IMR-90 (cell line): ENCODE measurements at regions not wholly inside any gene's neighbourhood (a gene's known extent, or its start where the extent isn't known, plus 50 kb on each side); places are given as distances from the start of the nearest gene placed in this dataset.
"Not testable (repeated sequence)": the region's sequence is repeated elsewhere in the genome, so short reads cannot be mapped to it uniquely, and the experiment has no call there.

ENCODE experiments used
- BHLHE40 ChIP-seq: fragments of 150-350 bp; IDR thresholded peaks from 2 replicates; pipeline ENCODE4 v1.6.1; 2016; ENCODE audit warnings: mild to moderate bottlenecking, low read depth, low read length
- CEBPB ChIP-seq: IDR thresholded peaks from 2 replicates; pipeline ENCODE4 v1.6.1; 2012; ENCODE audit warnings: low read depth, low read length, improper control_type of control experiment
- CTCF ChIP-seq: conservative IDR thresholded peaks from 2 replicates; pipeline ENCODE4 v1.5.1; 2012; ENCODE audit warnings: mild to moderate bottlenecking, low read depth, low read length, improper control_type of control experiment
- FOS ChIP-seq: fragments of 150-350 bp; IDR thresholded peaks from 2 replicates; pipeline ENCODE4 v1.6.1; 2016; ENCODE audit warnings: low read depth, low read length
- MAZ ChIP-seq: IDR thresholded peaks from 2 replicates; pipeline ENCODE4 v1.6.1; 2012; ENCODE audit warnings: low read depth, mild to moderate bottlenecking, low read length, improper control_type of control experiment, moderate library complexity, borderline replicate concordance
- MXI1 ChIP-seq: IDR thresholded peaks from 2 replicates; pipeline ENCODE4 v1.6.1; 2012; ENCODE audit warnings: low read depth, mild to moderate bottlenecking, low read length, moderate library complexity, borderline replicate concordance
- POLR2A ChIP-seq: IDR thresholded peaks from 2 replicates; pipeline ENCODE4 v1.6.1; 2012; ENCODE audit warnings: mild to moderate bottlenecking, low read depth, low read length
- RAD21 ChIP-seq: IDR thresholded peaks from 2 replicates; pipeline ENCODE4 v1.6.1; 2012; ENCODE audit warnings: low read length, improper control_type of control experiment
- RCOR1 ChIP-seq: IDR thresholded peaks from 2 replicates; pipeline ENCODE4 v1.6.1; 2012; ENCODE audit warnings: mild to moderate bottlenecking, low read length, improper control_type of control experiment; ENCODE audit not compliant: insufficient replicate concordance
- SMC3 ChIP-seq: fragments of 150-350 bp; IDR thresholded peaks from 2 replicates; pipeline ENCODE4 v1.6.1; 2016; ENCODE audit warnings: low read depth, mild to moderate bottlenecking, antibody characterized with exemption, low read length, moderate library complexity
- USF2 ChIP-seq: fragments of 150-350 bp; IDR thresholded peaks from 2 replicates; pipeline ENCODE4 v1.6.1; 2017; ENCODE audit warnings: mild to moderate bottlenecking, antibody characterized with exemption, low read length, low read depth

DNA sequence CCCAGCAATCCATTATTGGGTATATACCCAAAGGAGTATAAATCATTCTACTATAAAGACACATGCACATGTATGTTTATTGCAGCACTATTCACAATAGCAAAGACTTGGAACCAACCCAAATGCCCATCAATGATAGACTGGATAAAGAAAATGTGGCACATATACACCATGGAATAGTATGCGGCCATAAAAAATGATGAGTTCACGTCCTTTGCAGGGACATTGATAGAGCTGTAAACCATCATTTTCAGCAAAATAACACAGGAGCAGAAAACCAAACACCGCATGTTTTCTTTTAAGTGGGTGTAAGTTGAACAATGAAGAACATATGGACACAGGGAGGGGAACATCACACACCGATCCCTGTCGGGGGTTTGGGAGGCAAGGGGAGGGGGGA lies 56.7 kb downstream of the PALS2 start:
- TF ChIP-seq CTCF, RAD21, RCOR1, USF2, SMC3, POLR2A, BHLHE40, MXI1, CEBPB, MAZ, FOS: not testable (repeated sequence)
